SK-N-SH (cell line): ENCODE measurements at regions not wholly inside any gene's neighbourhood (a gene's known extent, or its start where the extent isn't known, plus 50 kb on each side); places are given as distances from the start of the nearest gene placed in this dataset.

Experiments used
- CHD2 ChIP-seq: fragments of 150-350 bp; IDR thresholded peaks from 2 replicates; pipeline ENCODE4 v1.6.1; 2018; ENCODE audit warnings: low read length; ENCODE audit not compliant: partially characterized antibody
- EZH2phosphoT487 ChIP-seq: fragments of 200-600 bp; sonication (generic); IDR thresholded peaks from 2 replicates; pipeline ENCODE4 v1.6.1; 2017; ENCODE audit warnings: low read depth, mixed run types, mild to moderate bottlenecking, antibody characterized with exemption, moderate library complexity, borderline replicate concordance
- NRF1 ChIP-seq: IDR thresholded peaks from 2 replicates; pipeline ENCODE4 v1.6.1; 2012; ENCODE audit warnings: low read depth, mild to moderate bottlenecking, low read length
- POLR2AphosphoS5 ChIP-seq: IDR thresholded peaks from 2 replicates; pipeline ENCODE4 v1.6.1; 2012; ENCODE audit warnings: low read depth, low read length
- RAD21 ChIP-seq: IDR thresholded peaks from 2 replicates; pipeline ENCODE4 v1.6.1; 2012; ENCODE audit warnings: mild to moderate bottlenecking, low read length
- REST ChIP-seq: IDR thresholded peaks from 2 replicates; pipeline ENCODE4 v1.6.1; 2012; ENCODE audit warnings: mild to moderate bottlenecking, low read depth, low read length, moderate library complexity
- RFX5 ChIP-seq: IDR thresholded peaks from 2 replicates; pipeline ENCODE4 v1.6.1; 2012; ENCODE audit warnings: mild to moderate bottlenecking, improper control_type of control experiment, low read length
- SIN3A ChIP-seq: IDR thresholded peaks from 2 replicates; pipeline ENCODE4 v1.6.1; 2012; ENCODE audit warnings: low read depth, mild to moderate bottlenecking, low read length, moderate library complexity, borderline replicate concordance
- TAF1 ChIP-seq: IDR thresholded peaks from 2 replicates; pipeline ENCODE4 v1.6.1; 2012; ENCODE audit warnings: low read depth, mild to moderate bottlenecking, low read length, moderate library complexity, borderline replicate concordance
- USF2 ChIP-seq: fragments of 150-350 bp; IDR thresholded peaks from 2 replicates; pipeline ENCODE4 v1.6.1; 2017; ENCODE audit warnings: antibody characterized with exemption, low read length, low read depth, borderline replicate concordance
- TF ChIP-seq, protein P1 (sequence below): fragments of 200-600 bp; sonication (generic); IDR thresholded peaks from 2 replicates; pipeline ENCODE4 v1.6.1; 2017; ENCODE audit warnings: antibody characterized with exemption, mild to moderate bottlenecking, moderate library complexity

GRCh38 chr9:87395804-87396479 is 101.7 kb upstream of the DAPK1 start:
- TF ChIP-seq SIN3A (no peak), TAF1 (no peak), REST (no peak), CHD2 (no peak), NRF1 (no peak), EZH2phosphoT487 (no peak), USF2 (no peak), RAD21 (no peak), POLR2AphosphoS5 (no peak), RFX5 (no peak)
- TF ChIP-seq, protein P1, sequence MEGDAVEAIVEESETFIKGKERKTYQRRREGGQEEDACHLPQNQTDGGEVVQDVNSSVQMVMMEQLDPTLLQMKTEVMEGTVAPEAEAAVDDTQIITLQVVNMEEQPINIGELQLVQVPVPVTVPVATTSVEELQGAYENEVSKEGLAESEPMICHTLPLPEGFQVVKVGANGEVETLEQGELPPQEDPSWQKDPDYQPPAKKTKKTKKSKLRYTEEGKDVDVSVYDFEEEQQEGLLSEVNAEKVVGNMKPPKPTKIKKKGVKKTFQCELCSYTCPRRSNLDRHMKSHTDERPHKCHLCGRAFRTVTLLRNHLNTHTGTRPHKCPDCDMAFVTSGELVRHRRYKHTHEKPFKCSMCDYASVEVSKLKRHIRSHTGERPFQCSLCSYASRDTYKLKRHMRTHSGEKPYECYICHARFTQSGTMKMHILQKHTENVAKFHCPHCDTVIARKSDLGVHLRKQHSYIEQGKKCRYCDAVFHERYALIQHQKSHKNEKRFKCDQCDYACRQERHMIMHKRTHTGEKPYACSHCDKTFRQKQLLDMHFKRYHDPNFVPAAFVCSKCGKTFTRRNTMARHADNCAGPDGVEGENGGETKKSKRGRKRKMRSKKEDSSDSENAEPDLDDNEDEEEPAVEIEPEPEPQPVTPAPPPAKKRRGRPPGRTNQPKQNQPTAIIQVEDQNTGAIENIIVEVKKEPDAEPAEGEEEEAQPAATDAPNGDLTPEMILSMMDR: no peak
